DND-41 (cell line): ENCODE measurements at regions not wholly inside any gene's neighbourhood (a gene's known extent, or its start where the extent isn't known, plus 50 kb on each side); places are given as distances from the start of the nearest gene placed in this dataset.

ENCODE experiments used
- EZH2 ChIP-seq: IDR thresholded peaks from 3 replicates; pipeline ENCODE4 v1.6.1; 2012; ENCODE audit warnings: borderline replicate concordance, low read depth, mild to moderate bottlenecking, moderate library complexity, low read length, inconsistent platforms; ENCODE audit not compliant: severe bottlenecking
- TF ChIP-seq, protein P1 (sequence below): IDR thresholded peaks from 2 replicates; pipeline ENCODE4 v1.5.1; 2012; ENCODE audit warnings: borderline replicate concordance, low read length, moderate library complexity, mild to moderate bottlenecking; ENCODE audit not compliant: poor library complexity, severe bottlenecking; ENCODE audit errors: extremely low read depth

DNA sequence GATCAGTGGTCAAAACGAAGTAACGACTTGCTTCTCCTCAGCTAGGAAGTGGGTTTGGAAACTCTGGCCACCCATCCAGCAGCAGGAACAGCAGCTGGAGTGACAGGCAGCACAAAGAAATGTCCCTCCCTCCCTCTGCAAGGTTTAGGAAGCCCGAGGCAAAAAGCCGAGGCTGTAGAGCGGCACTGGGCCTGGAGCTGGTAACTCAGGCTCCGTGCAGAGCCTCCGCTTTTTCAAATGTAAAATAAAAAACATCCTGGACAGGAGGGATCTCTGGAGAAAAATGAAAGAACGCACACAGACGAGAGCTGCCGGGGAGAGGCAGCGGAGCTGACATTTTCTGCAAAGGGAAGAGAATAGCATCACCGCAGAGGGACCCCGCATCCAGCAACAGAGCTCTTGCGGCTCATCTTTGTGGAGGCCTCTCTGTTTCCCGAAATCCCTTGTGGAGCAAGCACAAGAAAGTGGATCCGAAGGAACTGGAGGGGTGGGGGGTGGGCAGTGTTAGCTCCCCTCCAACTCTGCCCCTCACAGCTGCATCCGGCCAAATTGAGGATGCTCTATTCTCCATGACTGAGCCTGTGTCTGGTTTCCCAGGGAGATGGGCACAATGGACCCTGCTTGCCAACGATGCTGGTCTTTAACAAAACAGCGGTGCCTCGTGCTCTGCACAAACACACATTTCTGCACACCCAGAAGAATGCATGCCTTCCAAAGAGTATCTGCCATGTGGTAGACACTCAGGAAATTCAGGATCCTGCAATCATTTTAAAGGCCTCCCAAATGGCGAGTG lies 335.5 kb upstream of the ZFHX3 start:
- TF ChIP-seq, protein P1, sequence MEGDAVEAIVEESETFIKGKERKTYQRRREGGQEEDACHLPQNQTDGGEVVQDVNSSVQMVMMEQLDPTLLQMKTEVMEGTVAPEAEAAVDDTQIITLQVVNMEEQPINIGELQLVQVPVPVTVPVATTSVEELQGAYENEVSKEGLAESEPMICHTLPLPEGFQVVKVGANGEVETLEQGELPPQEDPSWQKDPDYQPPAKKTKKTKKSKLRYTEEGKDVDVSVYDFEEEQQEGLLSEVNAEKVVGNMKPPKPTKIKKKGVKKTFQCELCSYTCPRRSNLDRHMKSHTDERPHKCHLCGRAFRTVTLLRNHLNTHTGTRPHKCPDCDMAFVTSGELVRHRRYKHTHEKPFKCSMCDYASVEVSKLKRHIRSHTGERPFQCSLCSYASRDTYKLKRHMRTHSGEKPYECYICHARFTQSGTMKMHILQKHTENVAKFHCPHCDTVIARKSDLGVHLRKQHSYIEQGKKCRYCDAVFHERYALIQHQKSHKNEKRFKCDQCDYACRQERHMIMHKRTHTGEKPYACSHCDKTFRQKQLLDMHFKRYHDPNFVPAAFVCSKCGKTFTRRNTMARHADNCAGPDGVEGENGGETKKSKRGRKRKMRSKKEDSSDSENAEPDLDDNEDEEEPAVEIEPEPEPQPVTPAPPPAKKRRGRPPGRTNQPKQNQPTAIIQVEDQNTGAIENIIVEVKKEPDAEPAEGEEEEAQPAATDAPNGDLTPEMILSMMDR = no peak
- no peak for TF ChIP-seq EZH2
